HG02642 (cell line): ENCODE measurements at regions not wholly inside any gene's neighbourhood (a gene's known extent, or its start where the extent isn't known, plus 50 kb on each side); places are given as distances from the start of the nearest gene placed in this dataset.
A peak's percentile ranks its signal among the peaks of the same experiment; 100 is the strongest.
"Not testable (repeated sequence)": the region's sequence is repeated elsewhere in the genome, so short reads cannot be mapped to it uniquely, and the experiment has no call there.

Source experiments
- ATAC-seq: cut with Tn5 transposase; IDR thresholded peaks from one replicate; pipeline ENCODE4 v1.9.1; 2021; ENCODE audit warnings: mild to moderate bottlenecking; ENCODE audit not compliant: unreplicated experiment, poor library complexity

- not testable (repeated sequence) for ATAC-seq
Observed at GRCh38 chr6:4659719-4660118, 116.5 kb upstream of the CDYL start.

GRCh38 chr6:4658486-4658885, 117.7 kb upstream of the CDYL start:
- no peak for ATAC-seq

DNA sequence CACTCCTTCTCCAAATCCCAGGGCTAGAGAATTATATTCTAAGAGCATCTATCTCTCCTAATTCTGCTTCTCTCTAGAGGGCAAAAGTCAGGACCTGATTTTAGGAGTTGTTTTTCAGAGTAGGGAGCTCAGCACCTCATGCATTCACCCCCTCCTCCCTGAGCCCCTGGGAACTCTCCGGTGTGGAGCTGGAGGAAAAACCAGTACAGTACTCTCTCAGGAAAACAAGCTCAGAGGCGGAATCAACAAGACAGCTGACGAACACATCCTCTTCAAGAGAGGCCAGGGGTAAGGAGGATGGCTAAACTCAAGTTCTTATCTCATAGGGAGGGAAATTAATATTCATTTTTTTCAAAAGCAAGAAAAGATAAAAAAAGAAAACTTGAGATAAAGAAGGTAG, 120.1 kb upstream of the CDYL start:
- ATAC-seq, result no peak

DNA sequence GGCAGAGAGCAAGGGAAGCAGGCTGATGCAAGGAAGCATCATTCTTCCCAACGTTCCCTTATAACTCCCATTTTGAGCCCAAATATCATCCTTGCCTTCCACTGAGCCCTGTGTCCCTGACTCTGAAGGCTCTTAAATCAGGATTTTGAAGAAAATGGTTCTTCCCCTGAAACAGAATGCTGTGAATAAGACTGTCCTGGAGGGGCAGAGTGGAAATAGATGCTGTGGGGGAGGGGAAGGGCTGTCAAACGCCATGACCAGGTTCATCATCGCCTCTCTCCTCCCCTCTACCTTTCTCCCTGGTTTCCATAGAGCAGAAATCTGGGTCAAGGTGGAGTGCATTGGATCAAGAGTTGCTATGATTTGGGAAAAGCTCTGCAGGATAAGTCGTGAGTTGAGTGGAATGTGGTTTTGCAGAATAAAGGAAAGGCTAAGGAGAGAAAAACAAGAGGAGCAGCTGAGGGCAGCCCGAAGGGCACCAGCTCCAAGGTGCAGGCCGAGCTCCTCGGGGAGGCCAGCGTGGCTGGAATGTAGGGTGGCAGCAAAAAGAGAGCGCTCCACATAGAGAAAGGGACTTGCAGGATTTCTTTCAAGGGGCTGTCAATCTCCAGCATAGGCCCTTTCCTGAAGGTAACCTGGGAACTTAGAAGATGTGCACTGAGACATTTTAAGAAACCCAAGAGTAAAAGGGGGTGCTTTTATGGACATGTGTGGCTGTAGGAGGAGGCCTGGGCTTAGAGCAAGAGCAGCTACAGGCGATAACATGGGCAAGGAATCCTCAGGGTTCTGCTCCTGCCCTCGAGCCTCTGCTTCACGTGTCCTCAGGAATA, 120.8 kb upstream of the CDYL start:
- no peak for ATAC-seq

DNA sequence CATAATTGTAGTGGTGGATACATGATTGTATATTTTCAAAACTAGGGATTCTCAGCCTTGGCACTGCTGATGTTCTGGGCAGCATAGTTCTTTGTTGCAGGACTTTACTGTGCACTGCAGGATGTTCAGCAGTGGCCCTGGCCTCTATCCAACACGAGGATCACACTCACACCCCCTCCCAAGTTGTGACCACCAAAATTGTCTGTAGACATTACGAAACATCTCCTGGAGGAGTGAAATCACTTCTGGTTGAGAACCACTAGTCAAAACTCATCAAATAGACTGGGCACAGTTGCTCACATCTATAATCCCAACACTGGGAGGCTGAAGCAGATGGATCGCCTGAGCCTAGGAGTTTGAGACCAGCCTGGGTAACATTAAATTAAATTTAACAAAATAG, 123.1 kb upstream of the CDYL start:
- no peak for ATAC-seq

DNA sequence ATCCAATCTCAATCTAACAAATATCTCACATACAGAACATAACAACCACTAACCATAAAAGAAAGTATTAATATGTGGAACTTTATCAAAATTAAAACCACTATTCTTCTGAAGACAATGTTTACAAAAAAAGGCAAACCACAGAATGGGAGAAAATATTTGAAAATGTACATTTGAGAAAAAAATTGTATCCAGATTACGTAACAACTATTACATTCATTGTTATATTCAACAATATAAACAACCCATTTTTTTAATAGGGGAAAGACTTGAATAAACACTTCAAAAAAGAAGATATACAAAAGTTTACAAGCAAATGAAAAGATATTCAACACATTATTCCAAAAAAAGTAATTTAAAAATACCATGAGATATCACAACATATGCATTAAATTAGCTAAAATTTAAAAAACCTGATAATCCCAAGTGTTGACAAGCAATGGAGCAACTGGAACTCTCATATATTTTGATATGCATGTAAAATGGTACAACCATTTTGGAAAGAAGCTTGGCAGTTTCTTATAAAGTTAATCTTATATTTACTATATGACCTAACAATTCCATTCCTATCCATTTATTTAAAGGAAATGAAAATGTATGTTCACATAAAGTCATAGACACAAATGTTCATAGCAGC, 124.3 kb upstream of the CDYL start:
- ATAC-seq, result no peak

DNA sequence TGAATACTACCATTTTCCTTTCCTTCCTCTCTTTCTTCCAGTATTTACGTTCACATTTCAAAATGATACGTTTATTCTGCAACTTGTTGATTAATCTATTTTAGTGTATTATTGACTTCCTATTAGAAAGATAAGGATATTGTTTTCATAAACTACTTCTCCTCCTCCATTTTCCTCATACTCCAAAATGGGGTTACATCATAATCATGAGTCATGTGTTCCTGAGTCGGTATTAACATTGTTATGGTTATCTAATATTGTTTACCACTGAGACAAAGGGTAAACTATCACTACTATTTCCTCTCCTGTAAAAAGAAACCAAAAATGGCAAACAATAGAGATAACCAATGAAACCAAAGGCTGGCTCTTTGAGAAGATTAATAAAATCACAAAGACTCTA, 126.5 kb upstream of the CDYL start:
- no peak for ATAC-seq

GRCh38 chr6:4647414-4648365, 128.5 kb upstream of the CDYL start:
- no peak for ATAC-seq

DNA sequence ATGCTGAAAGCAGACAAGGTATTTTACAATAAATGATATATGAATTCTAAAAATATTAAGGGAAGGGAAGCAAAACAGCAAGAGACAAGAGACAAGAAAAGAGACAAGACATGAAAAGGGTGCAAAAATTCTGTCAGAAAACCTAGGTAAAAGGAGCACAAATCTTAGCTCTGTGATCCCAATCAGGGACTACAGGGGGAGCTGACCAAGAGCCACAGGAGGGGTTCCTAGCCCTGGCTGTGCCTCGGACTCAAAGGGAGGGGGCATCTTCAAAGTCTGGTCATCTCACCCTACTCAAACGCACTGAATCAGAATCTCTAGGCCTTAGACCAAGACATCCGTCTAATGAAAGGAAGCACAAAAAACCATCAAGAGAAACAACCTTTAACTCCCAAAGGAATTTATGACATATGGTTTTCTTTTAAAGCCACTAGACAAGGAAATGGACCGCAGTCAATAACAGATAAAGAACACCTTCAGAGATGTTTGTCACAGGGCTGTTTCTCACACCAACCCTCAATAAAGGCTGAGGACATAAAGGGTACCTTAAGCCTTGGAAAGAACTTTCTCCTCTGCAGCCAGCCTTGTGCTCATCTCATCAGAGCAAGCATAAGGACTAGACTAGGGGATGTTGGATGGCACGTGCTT, 130.4 kb upstream of the CDYL start:
- ATAC-seq, result no peak

- ATAC-seq, result no peak
Observed at GRCh38 chr6:4644996-4645395, 131.2 kb upstream of the CDYL start.

DNA sequence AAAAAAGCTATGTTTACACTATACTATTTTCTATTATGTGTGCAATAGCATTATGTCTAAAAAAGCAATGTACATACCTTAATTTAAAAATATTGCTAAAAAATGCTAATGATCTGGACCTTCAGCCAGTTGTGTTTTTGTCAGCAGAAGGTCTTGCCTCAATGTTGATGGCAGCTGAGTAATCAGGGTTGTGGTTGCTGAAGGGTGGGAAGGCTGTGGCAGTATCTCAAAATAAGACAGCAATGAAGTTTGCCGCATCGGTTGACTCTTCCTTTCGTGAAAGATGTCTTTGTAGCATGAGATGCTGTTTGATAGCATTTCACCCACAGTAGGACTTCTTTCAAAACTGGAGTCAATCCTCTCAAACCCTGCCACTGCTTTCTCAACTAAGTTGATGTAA, 134.7 kb upstream of the CDYL start:
- ATAC-seq, result no peak

DNA sequence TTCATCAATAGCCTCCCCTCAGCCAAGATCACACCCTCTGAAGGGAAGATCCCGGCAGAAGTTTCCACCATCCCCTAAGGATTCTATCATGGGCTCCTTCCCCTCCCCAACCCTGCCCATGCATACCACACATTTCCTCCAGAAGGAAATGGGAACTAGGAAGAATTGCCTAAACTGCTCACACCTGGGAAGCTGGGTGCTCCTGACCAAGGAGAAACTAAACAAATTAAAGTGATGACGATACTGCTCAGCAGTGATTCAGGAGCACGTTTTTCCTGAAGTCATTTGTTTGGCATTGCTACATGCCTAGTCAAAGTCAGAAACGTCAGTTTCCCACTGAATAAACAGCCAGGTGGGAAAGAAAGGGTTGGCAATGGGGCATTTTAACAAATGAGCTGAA, 136.1 kb upstream of the CDYL start:
- ATAC-seq, result no peak

- ATAC-seq, result no peak
Observed at GRCh38 chr6:4638641-4639040, 137.6 kb upstream of the CDYL start.

- peak; percentile 64 for ATAC-seq
Observed at GRCh38 chr6:4637691-4638433, 138.3 kb upstream of the CDYL start.

GRCh38 chr6:4636881-4637224, 139.4 kb upstream of the CDYL start:
- no peak for ATAC-seq

DNA sequence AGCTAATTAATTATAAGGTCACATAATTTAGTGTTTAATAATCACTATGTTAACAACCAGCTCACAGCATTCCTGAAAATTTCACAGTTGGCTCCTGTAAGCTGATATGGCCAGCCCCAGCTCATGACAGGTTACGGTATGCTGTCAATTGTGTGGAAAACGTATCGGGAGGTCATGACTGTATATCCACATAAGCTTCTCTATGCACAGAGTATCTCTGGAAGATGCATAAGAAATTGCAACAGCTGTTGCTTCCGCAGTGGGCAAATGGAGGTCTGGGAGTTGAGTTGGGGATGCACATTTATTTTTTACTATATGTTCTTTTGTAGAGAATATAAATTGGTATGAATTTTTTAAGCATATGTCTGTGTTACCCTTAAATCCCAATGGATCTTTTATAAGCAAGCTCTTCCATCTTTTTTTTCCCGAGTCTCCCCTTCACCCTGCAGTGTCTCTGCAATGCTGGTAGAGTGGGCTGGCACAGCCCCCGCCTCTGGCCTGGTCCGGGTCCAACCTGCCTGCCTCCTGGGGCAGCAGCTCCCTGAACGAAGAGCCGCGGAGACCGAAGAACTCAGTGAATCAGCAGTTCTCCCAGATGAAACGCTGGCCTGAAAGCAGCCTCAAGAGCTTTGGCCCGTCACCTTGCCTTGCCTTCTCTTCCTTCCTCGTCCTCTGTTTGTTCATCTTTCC, 139.9 kb upstream of the CDYL start:
- no peak for ATAC-seq

GRCh38 chr6:4635666-4636065, 140.5 kb upstream of the CDYL start:
- no peak for ATAC-seq

DNA sequence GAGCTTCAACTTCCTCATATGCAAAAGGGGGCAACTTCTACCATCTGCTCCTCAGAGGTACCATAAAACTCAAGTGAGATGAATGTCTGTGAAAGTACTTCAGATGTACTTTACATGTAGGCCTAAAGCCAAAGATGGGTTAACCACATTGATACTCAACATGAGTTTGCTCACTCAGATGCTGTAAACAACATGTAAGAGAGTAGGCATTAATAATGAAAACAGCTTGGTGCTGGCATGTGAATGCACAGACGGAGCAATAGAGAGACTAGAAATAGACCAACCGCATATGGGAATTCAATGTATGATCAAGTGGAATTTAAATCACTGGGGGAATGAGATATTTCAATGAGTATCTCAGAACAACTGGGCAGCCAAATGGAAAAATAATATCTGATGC, 143.8 kb upstream of the CDYL start:
- ATAC-seq, result no peak

DNA sequence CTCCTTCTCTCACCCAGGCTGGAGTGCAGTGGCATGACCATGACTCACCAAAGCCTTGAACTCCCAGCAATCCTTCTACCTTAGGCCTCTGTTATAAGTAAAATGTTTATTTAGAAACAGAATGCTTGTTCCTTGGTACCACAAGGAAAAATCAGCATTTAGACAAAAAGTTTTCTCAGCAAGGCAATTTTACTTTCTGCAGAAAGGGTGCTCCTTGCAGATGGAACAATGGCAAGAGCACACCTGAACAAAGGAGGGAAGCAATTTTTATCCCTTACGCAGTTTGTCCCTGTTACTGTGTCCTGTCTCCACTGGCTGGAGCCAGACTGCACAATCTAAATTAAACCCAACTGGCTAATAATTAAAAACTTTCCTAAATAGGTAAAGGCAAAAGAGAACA, 146.4 kb upstream of the CDYL start:
- ATAC-seq, result not testable (repeated sequence)
